ENCODE measurements at regions not wholly inside any gene's neighbourhood (a gene's known extent, or its start where the extent isn't known, plus 50 kb on each side); places are given as distances from the start of the nearest gene placed in this dataset.

DNA sequence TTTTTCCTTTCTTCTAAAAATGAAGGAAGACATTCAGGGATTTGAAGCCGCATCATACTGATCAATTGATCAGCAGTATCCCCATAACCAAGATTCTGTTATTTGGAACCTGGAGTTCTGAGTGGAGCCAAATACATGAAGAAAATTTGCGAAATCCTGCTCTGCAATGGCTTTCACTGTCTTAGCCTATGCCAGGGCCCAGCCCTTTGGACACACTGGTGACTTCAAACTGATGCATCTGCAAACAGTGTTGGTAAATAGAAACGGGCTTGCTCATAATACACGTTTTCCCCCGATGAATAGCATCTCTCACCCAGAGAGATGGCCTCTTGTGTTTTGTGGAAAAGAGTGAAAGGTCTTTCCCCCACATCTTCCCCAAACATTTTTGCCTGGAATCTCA, 87.6 kb upstream of the TOX3 start:
- Mint-ChIP-seq H3K9me3 (peaks cover 29% of the 10 kb centered on the region), H3K27me3 (ENCODE audit: low read depth) (peaks cover 3% of the 10 kb centered on the region), H3K4me1 (no peaks in the 10 kb centered on the region), H3K4me3 (no peak overlapping the region), H3K27ac (no peak overlapping the region), H3K36me3 (peaks cover 22% of the 10 kb centered on the region)
- DNase-seq (ENCODE audit: low spot score) (no peak), ATAC-seq (no peak)
- CTCF ChIA-PET: no interaction called here
- POLR2A ChIA-PET: no interaction called here
- TF ChIP-seq, protein P1, sequence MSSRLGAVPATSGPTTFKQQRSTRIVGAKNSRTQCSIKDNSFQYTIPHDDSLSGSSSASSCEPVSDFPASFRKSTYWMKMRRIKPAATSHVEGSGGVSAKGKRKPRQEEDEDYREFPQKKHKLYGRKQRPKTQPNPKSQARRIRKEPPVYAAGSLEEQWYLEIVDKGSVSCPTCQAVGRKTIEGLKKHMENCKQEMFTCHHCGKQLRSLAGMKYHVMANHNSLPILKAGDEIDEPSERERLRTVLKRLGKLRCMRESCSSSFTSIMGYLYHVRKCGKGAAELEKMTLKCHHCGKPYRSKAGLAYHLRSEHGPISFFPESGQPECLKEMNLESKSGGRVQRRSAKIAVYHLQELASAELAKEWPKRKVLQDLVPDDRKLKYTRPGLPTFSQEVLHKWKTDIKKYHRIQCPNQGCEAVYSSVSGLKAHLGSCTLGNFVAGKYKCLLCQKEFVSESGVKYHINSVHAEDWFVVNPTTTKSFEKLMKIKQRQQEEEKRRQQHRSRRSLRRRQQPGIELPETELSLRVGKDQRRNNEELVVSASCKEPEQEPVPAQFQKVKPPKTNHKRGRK (CRISPR knock-in tag; IDR thresholded peaks at IDR 0.05; ENCODE audit: borderline replicate concordance): no peak
- TF ChIP-seq, protein P2, sequence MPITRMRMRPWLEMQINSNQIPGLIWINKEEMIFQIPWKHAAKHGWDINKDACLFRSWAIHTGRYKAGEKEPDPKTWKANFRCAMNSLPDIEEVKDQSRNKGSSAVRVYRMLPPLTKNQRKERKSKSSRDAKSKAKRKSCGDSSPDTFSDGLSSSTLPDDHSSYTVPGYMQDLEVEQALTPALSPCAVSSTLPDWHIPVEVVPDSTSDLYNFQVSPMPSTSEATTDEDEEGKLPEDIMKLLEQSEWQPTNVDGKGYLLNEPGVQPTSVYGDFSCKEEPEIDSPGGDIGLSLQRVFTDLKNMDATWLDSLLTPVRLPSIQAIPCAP (CRISPR knock-in tag; IDR thresholded peaks at IDR 0.05): no peak
- no peak for TF ChIP-seq STAT6 (CRISPR knock-in tag; conservative IDR thresholded peaks at IDR 0.05; ENCODE audit: low read depth)

GRCh38 chr16:52634104-52634503, 87.2 kb upstream of the TOX3 start:
- peaks cover 3% of the 10 kb centered on the region for H3K27me3 Mint-ChIP-seq (ENCODE audit: low read depth)
- TF ChIP-seq, protein P3, sequence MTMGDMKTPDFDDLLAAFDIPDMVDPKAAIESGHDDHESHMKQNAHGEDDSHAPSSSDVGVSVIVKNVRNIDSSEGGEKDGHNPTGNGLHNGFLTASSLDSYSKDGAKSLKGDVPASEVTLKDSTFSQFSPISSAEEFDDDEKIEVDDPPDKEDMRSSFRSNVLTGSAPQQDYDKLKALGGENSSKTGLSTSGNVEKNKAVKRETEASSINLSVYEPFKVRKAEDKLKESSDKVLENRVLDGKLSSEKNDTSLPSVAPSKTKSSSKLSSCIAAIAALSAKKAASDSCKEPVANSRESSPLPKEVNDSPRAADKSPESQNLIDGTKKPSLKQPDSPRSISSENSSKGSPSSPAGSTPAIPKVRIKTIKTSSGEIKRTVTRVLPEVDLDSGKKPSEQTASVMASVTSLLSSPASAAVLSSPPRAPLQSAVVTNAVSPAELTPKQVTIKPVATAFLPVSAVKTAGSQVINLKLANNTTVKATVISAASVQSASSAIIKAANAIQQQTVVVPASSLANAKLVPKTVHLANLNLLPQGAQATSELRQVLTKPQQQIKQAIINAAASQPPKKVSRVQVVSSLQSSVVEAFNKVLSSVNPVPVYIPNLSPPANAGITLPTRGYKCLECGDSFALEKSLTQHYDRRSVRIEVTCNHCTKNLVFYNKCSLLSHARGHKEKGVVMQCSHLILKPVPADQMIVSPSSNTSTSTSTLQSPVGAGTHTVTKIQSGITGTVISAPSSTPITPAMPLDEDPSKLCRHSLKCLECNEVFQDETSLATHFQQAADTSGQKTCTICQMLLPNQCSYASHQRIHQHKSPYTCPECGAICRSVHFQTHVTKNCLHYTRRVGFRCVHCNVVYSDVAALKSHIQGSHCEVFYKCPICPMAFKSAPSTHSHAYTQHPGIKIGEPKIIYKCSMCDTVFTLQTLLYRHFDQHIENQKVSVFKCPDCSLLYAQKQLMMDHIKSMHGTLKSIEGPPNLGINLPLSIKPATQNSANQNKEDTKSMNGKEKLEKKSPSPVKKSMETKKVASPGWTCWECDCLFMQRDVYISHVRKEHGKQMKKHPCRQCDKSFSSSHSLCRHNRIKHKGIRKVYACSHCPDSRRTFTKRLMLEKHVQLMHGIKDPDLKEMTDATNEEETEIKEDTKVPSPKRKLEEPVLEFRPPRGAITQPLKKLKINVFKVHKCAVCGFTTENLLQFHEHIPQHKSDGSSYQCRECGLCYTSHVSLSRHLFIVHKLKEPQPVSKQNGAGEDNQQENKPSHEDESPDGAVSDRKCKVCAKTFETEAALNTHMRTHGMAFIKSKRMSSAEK (CRISPR knock-in tag; IDR thresholded peaks at IDR 0.05; ENCODE audit: borderline replicate concordance): no peak
- TF ChIP-seq ZNF138 (CRISPR knock-in tag; conservative IDR thresholded peaks at IDR 0.05): no peak
- no peak for TF ChIP-seq HMGA2 (CRISPR knock-in tag; IDR thresholded peaks at IDR 0.05)
- no peak for TF ChIP-seq STAT6 (CRISPR knock-in tag; conservative IDR thresholded peaks at IDR 0.05; ENCODE audit: low read depth)
- TF ChIP-seq OVOL2 (CRISPR knock-in tag; IDR thresholded peaks at IDR 0.05; ENCODE audit: borderline replicate concordance): no peak
- TF ChIP-seq, protein P4, sequence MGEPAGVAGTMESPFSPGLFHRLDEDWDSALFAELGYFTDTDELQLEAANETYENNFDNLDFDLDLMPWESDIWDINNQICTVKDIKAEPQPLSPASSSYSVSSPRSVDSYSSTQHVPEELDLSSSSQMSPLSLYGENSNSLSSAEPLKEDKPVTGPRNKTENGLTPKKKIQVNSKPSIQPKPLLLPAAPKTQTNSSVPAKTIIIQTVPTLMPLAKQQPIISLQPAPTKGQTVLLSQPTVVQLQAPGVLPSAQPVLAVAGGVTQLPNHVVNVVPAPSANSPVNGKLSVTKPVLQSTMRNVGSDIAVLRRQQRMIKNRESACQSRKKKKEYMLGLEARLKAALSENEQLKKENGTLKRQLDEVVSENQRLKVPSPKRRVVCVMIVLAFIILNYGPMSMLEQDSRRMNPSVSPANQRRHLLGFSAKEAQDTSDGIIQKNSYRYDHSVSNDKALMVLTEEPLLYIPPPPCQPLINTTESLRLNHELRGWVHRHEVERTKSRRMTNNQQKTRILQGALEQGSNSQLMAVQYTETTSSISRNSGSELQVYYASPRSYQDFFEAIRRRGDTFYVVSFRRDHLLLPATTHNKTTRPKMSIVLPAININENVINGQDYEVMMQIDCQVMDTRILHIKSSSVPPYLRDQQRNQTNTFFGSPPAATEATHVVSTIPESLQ (CRISPR knock-in tag; IDR thresholded peaks at IDR 0.05): no peak
- TF ChIP-seq, protein P5, sequence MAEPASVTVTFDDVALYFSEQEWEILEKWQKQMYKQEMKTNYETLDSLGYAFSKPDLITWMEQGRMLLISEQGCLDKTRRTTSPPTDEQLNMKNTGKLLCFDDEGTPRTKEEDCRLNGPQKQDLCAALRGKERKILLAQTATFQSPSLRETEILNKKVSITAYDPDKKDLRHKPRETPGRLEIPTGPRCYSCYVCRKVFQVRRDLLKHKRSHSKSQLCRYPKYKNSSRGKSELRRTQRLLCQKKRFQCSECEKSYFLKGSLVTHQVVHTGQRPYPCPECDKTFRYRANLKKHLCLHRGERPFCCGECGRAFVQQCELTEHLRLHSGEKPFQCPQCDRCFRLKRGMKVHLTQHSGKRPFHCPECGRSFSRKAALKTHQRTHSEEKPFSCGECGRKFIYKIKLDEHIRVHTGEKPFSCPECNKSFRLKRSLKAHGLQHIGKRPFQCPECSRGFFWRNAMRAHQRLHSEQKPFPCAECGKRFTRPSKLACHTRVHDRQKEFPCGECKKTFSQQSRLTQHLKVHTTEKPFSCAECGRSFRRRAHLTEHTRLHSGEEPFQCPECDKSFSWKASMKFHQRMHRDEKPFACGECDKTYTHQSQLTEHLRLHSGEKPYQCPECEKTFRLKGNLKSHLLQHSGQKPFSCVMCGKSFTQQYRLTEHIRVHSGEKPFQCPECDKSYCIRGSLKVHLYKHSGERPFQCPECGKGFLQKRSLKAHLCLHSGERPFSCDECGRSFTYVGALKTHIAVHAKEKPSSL (CRISPR knock-in tag; conservative IDR thresholded peaks at IDR 0.05): no peak
- TF ChIP-seq ZNF671 (CRISPR knock-in tag; IDR thresholded peaks at IDR 0.05): no peak
- no peak for TF ChIP-seq SMAD3 (CRISPR knock-in tag; IDR thresholded peaks at IDR 0.05; ENCODE audit: borderline replicate concordance)
- no peak for TF ChIP-seq CREB1 (CRISPR knock-in tag; IDR thresholded peaks at IDR 0.05)
- TF ChIP-seq ZNF263 (CRISPR knock-in tag; IDR thresholded peaks at IDR 0.05; ENCODE audit: low read depth): no peak
- no peak for TF ChIP-seq CREM (CRISPR knock-in tag; IDR thresholded peaks at IDR 0.05)
- no peak for TF ChIP-seq GTF2I (CRISPR knock-in tag; conservative IDR thresholded peaks at IDR 0.05)
- TF ChIP-seq HMGXB4 (CRISPR knock-in tag; IDR thresholded peaks at IDR 0.05): no peak

More at GRCh38 chr16:52634104-52634503, 87.2 kb upstream of the TOX3 start:
- Mint-ChIP-seq H3K36me3 (peaks cover 22% of the 10 kb centered on the region), H3K27ac (no peak overlapping the region), H3K4me3 (no peak overlapping the region), H3K9me3 (peaks cover 29% of the 10 kb centered on the region), H3K4me1 (no peaks in the 10 kb centered on the region)
- ChIA-PET CTCF (no interaction called here), POLR2A (no interaction called here)
- ATAC-seq: no peak
- no peak for DNase-seq (ENCODE audit: low spot score)

Measured in WTC11 (cell line).